ENCODE measurements at regions not wholly inside any gene's neighbourhood (a gene's known extent, or its start where the extent isn't known, plus 50 kb on each side); places are given as distances from the start of the nearest gene placed in this dataset.

GRCh38 chr15:62377736-62378480, 212.8 kb upstream of the C2CD4B start:
- no peak for DNase-seq

DNA sequence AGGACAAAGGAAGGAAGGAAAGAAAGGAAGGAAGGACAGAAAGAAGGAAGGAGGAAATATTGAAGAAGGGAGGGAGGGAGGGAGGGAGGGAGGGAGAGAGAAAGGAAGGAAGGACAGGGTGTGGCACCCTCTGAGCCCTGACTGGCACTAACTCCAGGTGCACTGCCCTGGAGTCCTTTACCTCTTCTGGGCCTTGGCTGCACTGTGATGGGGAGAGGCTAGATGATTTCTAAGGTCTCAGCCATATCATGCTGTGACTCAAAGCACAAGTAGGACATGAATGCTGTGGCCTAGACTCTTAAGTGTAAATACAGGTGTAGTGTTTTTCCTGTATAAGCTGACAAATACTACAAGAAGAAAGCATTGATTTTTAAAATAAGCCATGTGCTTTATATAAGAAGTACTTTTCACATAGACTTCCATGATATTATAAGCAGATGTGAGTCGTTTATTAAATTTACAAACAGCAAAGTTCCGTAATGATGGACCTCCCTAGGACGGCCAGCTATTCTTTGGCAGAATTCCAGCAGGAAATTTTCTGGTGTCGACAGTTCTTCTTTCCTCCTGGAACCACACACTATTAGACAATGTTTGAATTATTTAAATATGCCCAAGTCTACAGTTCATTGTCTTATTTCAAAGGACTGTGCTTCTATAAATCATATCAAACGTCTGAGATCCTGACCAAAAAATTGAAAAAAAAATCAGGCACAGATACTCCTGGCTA, 213.8 kb upstream of the C2CD4B start:
- no peak for DNase-seq

DNA sequence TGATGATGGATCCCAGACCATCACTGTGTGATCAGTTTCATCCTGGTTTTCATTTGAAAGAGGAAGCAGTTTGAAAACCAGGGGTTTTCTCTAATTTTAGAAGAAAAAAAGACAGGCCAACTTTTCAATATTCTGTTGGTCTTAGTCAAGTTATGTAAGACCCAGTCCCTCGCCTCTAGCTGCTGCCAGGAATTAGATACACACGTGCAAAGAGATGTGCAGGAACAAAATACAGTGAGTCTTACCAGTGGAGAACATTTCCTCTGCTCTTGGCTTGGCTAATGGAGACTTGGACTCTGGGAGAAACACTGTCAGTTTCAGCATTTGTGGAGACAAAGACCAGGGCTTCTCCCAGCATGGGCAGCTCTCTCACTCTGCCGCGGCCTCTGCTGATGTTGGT, 214.9 kb upstream of the C2CD4B start:
- DNase-seq, result no peak

GRCh38 chr15:62382046-62382445, 217.0 kb upstream of the C2CD4B start:
- no peak for DNase-seq

DNA sequence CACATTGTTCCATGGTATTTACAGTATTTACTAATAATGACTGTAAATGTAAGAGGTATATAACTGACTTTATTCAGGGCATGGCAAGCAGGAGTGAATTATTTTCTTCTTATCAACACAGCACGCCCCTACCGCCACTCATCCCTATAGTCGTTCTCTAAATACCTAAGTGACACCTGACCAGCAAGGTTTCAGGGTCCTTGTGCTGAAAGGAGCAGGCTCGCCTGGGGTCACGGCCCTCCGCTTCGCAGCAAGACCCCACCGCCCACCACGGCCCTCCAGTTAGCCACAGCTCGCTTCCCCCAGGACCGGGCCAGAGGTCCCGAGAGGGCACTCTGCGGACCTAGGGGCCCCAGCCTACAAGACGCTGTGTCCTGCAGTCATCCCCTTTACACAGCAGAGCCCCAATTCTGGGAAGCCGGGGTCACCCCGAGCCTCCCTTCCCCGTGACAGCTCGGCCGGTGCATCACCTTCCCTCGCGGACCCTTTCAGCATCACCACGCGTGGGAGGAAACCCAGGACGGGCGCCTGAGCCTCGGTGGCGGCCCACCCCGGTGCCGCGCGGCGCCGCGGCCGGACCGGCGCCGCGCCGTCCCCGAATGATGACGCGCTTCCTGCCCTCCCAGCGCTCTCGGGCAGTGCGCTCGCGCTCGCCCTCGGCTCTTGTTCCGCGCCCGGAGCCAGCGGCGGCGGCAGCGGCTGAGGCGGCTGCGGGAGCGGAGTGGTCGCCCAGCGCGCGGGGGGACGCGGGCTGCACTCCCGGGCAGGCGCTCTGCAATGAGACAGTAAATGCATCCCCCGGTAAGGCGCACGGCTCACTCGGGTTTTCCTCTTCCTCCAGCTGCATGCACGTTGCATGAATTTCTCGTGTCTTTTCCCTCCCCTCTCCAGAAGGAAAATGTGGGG, 225.1 kb upstream of the C2CD4B start, which contains the start of gene TLN2:
Gene TLN2 (plus strand): TSS at position 666 of the 906 bp plus-strand sequence.
- DNase-seq, result peak; percentile 34

DNA sequence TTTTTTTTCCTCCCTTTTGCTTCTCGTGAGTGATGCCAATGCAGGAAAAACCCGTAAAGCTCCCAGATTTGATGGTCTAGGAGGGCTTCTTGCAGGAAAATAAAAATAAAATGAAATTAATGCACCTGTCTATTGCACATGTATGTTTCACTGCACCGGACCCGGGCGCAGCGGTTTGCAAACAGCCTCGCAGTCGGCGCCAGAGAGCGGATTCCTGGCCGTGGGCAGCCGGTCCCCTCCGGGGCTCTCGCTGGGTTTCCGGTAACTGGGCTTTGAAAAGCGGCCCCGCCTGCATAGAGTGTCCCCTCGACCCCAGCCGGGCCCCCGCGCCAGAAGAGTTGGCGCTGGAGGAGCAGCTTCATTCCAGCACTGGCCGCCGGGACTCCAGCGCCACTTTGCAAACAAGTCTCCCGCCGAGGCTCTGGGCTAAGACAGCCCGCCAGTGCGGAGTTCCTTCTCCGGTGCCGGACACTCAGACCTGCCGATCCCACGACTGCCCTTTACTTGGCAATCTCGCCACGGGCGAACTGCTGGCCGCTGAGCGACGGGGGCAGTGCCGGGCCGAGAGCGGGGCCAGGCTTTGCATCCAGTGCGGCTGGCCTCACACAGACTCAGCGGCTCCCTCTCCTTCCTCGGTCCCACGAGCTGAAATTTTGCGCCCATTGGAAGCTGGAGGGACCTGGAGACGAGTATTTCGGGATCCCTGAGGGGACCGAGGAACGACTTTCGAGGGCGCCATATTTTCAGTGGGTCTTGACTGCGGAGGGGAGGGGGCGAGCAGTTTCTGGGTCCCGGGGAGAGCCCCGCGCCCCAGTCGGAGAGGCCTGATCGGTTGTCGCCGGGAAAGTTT, 225.9 kb upstream of the C2CD4B start:
- no peak for DNase-seq

GRCh38 chr15:62391641-62392262, 226.7 kb upstream of the C2CD4B start:
- no peak for DNase-seq

DNA sequence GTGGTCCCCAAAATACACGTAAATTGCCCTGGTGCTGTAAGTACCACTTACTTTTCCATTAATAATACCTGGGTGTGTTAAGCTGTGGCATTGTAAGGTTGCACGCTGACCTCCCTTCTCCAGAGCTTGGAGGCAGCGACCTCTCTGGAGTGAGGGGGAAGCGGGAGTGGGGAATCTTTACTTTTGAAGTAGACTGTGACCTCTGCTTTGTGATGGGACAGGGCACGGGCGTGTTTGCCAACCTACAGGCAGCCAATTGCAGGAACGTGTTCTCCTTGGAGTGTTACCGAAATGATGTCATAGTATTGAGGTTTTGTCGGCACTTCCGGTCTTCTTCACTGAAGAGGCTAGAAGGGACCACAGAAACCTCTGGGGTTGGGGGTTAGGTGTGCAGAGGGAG, 227.3 kb upstream of the C2CD4B start:
- no peak for DNase-seq

DNA sequence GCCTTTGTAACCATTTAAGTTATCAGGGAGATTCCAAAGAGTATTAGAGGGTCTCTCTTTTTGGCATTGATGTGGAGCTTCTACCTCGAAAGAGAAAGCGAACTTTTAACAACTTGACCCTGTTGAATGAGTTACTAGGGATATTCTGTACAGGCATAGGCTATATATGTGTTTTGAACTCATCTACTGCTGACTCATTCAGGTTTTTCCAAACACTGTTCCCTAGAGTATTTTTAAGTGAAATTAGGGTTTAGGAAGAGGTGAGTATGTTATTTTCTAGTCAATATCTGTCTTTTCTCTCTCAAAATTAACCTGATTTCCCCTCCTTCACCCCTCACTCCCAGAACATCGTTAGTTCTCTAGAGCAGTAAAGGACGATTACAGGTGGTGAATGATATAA, 228.1 kb upstream of the C2CD4B start:
- no peak for DNase-seq

DNA sequence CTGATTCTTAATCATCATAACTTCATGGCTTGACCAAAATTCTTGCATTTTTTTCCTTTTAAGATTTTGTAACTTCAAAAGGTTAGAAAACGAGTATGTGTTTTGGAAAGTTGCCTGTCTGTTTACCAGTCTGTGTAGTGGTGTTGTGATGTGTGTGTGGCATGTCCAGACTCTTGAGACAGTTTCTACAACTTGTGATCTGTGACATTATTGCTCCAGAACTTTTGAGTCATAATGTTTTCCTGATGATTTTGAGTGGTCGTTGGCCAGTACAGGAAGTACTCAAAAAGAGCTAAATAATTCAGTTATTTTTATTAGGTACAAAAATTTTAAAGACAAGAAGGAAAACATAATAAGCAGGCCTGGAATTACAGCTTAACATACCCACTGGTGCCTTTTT, 229.0 kb upstream of the C2CD4B start:
- no peak for DNase-seq

- no peak for DNase-seq
Measured at GRCh38 chr15:62400778-62401177, 235.7 kb upstream of the C2CD4B start.

DNA sequence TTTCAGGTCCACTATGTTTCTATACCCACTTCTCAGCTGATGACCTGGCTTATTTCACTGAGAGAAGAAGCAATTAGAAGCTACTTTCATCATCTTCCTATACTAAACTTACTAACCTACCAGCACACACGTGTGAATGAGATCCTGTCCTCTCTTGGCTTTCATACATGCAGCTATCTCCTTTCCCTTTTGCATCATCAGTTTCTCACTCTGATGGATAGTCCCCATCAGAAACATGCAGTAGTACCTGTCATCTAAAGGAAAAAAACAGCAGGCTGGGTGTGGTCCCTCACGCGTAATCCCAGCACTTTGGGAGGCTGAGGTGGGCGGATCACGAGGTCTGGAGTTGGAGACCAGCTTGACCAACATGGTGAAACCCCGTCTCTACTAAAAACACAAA, 237.6 kb upstream of the C2CD4B start:
- no peak for DNase-seq

GRCh38 chr15:62403164-62403809, 238.2 kb upstream of the C2CD4B start:
- no peak for DNase-seq

- peak; percentile 74 for DNase-seq
Measured at GRCh38 chr15:62404194-62404985, 239.3 kb upstream of the C2CD4B start.

- DNase-seq, result no peak
Measured at GRCh38 chr15:62406305-62406891, 241.3 kb upstream of the C2CD4B start.

DNA sequence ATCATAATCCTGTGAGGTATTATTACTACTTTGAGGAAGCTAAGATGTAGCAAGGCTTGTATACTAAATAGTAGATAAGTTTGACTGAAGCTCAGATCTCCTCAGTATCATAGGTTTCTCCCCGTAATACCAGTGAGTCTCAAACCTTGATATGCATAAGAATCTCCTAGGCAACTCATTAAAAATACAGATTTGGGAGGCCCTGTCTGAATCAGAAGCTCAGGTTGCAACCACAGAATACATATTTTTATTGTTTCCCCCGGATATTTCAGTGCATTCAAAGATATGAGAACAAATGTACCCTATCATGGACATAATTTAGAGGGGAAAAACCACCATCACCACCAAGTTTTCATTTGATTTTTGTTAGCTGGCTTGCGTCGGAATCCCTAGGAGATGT, 242.1 kb upstream of the C2CD4B start:
- no peak for DNase-seq

- DNase-seq, result no peak
Measured at GRCh38 chr15:62407962-62408361, 242.9 kb upstream of the C2CD4B start.

DNA sequence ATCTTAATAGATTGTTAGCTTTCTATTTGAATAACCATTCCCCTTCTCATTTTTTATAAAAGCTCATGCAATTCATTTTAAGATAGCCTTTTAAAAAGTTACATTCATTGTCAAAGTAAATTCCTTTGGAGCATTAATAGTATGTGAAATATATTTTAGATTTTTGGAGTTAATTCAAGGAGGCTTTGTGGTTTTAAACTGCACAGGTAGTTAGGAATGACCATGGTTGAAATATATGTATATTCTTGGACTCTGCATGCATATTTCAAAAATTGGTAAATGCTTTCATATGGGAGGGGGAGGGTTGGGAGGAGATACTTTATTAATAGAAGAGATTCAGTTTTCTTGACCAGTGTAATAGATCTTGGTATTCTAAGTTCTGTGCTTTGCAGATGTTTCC, 244.4 kb upstream of the C2CD4B start:
- no peak for DNase-seq

GRCh38 chr15:62412686-62413085, 247.6 kb upstream of the C2CD4B start:
- DNase-seq, result peak; percentile 9

- DNase-seq, result no peak
Measured at GRCh38 chr15:62413153-62413552, 248.1 kb upstream of the C2CD4B start.

Data from DMS79 treated with DMSO at 0.1 percent for 48 hours (cell line).